Kidney glomerular epithelial cell (primary cell): ENCODE measurements at regions not wholly inside any gene's neighbourhood (a gene's known extent, or its start where the extent isn't known, plus 50 kb on each side); places are given as distances from the start of the nearest gene placed in this dataset.

Source experiments
- DNase-seq: peaks from one replicate; lab custom pipeline; 2025; lab: John Stamatoyannopoulos, UW

DNA sequence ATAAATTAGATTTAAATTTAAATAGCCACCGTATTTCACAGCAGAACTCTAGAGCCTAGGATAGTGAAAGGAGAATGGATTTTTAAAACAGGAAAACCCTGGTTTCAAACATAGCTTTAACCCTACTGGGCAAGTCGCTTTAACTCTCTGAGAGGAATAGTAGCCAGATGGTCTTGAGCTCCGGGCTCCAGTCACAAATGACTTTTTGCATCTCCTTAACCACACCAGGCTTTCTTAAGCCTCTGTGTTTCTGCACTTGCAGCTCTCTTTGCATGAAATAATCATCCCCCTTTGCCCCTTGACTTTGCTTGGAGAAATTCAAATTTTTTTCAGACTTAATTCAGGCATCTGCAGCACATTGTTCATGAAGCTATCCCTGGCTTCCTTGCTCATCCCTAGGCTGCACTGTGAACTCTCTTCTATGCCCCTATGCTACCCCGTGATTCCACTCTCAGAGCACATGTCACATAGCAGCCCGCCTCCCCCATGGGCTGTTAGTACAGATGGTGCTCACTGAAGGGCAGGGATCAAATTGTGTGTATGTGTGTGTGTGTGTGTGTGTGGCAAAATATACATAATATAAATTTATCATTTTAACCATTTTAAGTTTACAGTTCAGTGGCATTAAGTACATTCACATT is 68.8 kb upstream of the DAB1 start:
- DNase-seq: no peak

DNA sequence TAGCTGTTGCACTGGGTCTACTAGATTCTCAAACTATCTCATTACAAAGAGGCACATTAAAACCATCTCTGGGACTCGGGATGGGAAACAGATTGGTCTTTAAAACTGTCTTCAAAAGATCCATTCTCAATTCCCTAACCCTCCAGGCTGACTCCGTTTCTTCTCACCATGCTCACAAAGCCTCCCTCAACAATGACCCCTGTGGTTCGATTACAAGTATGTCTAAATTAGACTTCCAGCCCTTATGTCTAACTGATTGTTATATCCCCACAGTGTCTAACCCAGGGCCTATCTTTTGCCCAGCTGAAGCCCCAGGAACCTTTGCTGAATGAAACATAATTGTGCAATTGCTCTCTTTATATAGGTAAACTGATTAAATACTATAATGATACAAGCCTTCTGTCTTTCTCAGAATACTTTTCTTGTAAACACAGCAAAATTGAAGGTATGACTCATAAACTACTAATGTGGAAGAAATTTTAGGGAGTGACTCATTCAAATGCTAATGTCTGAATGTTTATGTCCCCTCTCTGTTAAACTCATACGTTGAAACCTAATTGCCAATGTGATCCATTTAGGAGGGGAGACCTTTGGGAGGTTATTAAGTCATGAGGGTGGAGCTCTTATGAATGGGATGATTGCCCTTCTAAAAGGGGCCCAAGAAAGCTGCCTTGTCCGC is 65.6 kb upstream of the DAB1 start:
- DNase-seq: peak; percentile 69

DNA sequence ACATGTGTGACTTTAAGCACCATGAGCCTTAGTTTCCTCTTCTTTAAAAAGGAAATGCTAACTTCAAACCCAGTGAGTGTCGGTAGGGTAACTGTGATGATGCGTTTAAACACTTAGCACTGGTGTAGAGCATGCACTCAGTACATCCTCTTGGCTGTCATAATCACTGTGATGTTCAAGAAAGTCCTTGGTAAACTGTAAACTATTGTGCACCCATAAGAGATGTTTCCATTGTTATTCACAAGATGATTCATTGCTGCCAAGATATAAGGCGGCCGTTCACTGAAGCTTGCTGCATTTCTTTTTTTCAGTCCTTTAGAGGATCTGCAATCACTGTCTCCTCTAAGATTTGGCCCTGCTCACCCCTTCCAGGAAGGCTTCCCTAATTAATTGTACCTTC is 61.8 kb upstream of the DAB1 start:
- DNase-seq: peak; percentile 42

DNA sequence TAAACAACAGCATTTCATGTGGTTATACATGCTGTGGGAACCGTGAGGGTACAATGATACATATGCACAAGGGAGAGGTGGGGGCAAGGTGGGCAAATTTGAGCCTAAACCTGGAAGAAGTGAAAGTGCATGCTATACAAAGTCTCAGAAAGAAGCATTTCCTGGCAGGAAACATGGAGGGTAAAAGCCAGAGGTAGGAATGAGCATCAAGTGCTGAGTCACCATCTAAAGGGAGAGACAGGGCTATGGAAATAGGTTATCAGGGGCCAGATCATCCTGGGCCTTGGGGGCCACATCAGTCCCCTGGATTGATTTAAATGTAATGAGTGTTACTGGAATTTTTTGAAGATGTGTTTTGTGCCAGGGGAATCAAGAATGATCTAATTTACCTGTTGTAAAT is 60.1 kb upstream of the DAB1 start:
- DNase-seq: no peak

DNA sequence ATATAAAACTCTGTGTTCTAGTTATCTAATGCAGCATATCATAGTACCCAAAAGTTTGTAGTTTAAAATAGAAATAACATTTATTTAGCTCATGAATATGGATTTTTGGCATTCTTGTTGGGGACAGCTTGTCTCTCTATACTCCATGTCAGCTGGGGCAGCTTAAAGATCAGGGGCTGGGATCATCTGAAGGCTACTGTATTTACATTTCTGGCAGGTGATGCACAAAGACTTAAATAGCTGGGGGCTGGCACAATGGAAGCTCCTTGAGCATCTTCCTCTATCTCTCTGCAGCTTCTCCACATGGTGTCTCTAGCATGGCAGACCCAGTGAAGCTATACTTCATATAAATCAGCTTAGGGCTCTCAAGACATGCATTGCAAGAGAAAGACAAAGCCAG is 55.6 kb upstream of the DAB1 start:
- DNase-seq: no peak

DNA sequence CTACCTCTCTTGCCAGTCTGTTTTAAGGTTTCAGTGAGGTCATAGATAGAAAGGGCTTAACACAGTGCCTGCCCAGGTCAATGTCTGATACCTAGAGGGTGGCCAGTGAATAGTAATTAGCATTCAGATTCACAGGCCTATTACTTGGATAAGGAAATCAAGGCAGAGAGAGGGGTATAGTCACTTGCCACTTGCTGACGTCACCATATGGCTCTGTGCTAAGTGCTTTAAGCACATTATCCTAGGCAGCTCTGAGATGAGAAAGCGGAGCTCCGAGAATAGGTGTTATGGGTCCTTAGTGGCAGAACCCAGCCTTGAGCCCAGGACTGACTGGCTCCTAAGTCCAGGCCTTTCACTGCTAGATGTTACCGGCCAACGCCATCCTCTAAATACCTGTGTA is 51.5 kb upstream of the DAB1 start:
- DNase-seq: no peak

DNA sequence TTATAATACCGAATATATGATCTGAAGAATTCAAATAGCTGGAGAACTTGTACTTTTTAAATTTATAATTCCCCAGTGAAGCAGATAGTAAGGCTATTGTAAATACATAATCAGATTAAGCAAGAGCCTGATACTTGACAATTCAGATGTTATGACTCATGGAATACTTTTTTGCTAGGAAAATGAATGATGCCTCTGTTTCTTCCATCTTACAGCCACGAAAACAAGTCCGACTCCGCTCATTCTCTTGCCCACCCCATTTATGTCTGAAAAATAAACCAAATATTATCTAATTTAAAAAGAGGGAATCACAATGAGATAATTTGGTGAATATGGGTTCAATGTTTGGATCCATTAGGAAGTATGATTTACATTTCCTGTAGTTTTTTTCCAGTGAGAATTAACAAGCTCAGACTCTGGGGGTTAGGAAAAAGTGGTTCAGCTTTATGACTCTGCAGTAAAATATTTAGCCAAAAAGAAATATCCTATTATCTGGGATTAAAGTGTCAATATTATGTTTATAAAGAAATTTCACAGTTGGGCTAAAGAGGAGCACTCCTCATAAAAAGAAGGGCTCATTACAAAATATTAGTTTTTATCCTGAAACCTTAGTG is 50.4 kb upstream of the DAB1 start:
- no peak for DNase-seq
